GM12878 (cell line): ENCODE measurements at regions not wholly inside any gene's neighbourhood (a gene's known extent, or its start where the extent isn't known, plus 50 kb on each side); places are given as distances from the start of the nearest gene placed in this dataset.
"Not testable (repeated sequence)": the region's sequence is repeated elsewhere in the genome, so short reads cannot be mapped to it uniquely, and the experiment has no call there.

Source experiments
- ATAC-seq: fragments of 200-7000 bp; cut with Tn5 transposase; 3 replicates; pipeline ENCODE4 v1.9.1; 2020; ENCODE audit warnings: mild to moderate bottlenecking, moderate library complexity
- BruUV-seq: library from RNA; stranded (reverse); fragments of 400-500 nt; replicated peaks from 2 replicates; lab custom pipeline; 2021; lab: Mats Ljungman, UMichigan
- CTCF ChIA-PET: fragments of 300-600 bp; sonication (Branson Sonifier 250); formaldehyde crosslinking; extraction: SDS; loops from one replicate; lab custom pipeline; 2021; ENCODE audit warnings: inconsistent platforms; lab: Yijun Ruan, JAX
- POLR2A ChIA-PET: fragments of 350-600 bp; formaldehyde crosslinking; extraction: SDS; loops from one replicate; lab custom pipeline; 2021; ENCODE audit warnings: inconsistent platforms; lab: Charles Lee
- RAD21 ChIA-PET: fragments of 300-600 bp; sonication (Branson Sonifier 250); formaldehyde crosslinking; loops from one replicate; lab custom pipeline; 2023; ENCODE audit warnings: antibody characterized with exemption; ENCODE audit not compliant: unreplicated experiment; lab: Charles Lee
- SMC1A ChIA-PET: fragments of 300-600 bp; sonication (Branson Sonifier 250); formaldehyde crosslinking; loops from one replicate; lab custom pipeline; 2023; ENCODE audit not compliant: unreplicated experiment, uncharacterized antibody; lab: Charles Lee
- DNase-seq: peaks from one replicate; pipeline ENCODE4 v3.0.0-alpha.2; 2011; ENCODE audit warnings: low read depth, low spot score
- FAIRE-seq: peaks from 3 replicates; lab custom pipeline; 2011; peaks lifted over from hg19 to GRCh38; lab: Jason Lieb, UNC
- H2AFZ ChIP-seq: 2 replicates; pipeline ENCODE4 v1.6.0; 2011; ENCODE audit warnings: low read depth, low read length, control low read depth; ENCODE audit not compliant: control insufficient read depth
- H3K27ac ChIP-seq: 2 replicates; pipeline ENCODE4 v1.5.1; 2011; ENCODE audit warnings: control low read depth; ENCODE audit not compliant: control insufficient read depth, insufficient read depth
- H3K27me3 ChIP-seq, 2 experiments: replicated peaks in 1 of 2; 2 replicates each; pipeline versions ENCODE4 v1.6.0 to v1.6.1; 2011; ENCODE audit warnings: low read length in 1 of 2; ENCODE audit not compliant: control insufficient read depth in 2 of 2, insufficient read depth in 2 of 2
- H3K36me3 ChIP-seq, 2 experiments: 2 replicates each; pipeline ENCODE4 v1.5.1; 2011; ENCODE audit warnings: low read length in 1 of 2; ENCODE audit not compliant: control insufficient read depth in 2 of 2, insufficient read depth in 2 of 2
- H3K4me1 ChIP-seq: 2 replicates; pipeline ENCODE4 v1.6.1; 2011; ENCODE audit warnings: mild to moderate bottlenecking, low read length, moderate library complexity, mixed read lengths; ENCODE audit not compliant: control insufficient read depth, insufficient read depth
- H3K4me2 ChIP-seq: 2 replicates; pipeline ENCODE4 v1.6.0; 2011; ENCODE audit warnings: control low read depth; ENCODE audit not compliant: control insufficient read depth, insufficient read depth
- H3K4me3 ChIP-seq: fragments of 200-600 bp; sonication (generic); 2 replicates; pipeline ENCODE4 v1.5.1; 2016
- H3K79me2 ChIP-seq: 2 replicates; pipeline ENCODE4 v1.6.0; 2011; ENCODE audit warnings: low read length; ENCODE audit not compliant: control insufficient read depth, insufficient read depth
- H3K9ac ChIP-seq: 2 replicates; pipeline ENCODE4 v1.8.0; 2011; ENCODE audit warnings: low read length, control low read depth, mixed read lengths; ENCODE audit not compliant: control insufficient read depth, insufficient read depth
- H3K9me3 ChIP-seq: replicated peaks from 3 replicates; pipeline ENCODE4 v1.5.1; 2011; ENCODE audit warnings: mild to moderate bottlenecking, low read length; ENCODE audit not compliant: control insufficient read depth, insufficient read depth
- H4K20me1 ChIP-seq: 2 replicates; pipeline ENCODE4 v1.6.0; 2011; ENCODE audit not compliant: control insufficient read depth, insufficient read depth
- ATF2 ChIP-seq: IDR thresholded peaks from 2 replicates; pipeline ENCODE4 v1.6.1; 2012; ENCODE audit warnings: low read length, inconsistent platforms
- ATF7 ChIP-seq: fragments of 450-650 bp; IDR thresholded peaks from 2 replicates; pipeline ENCODE4 v1.6.1; 2016; ENCODE audit warnings: low read depth, mild to moderate bottlenecking
- CHD4 ChIP-seq: fragments of 200-600 bp; sonication (generic); IDR thresholded peaks from 2 replicates; pipeline ENCODE4 v1.6.1; 2016; ENCODE audit warnings: mild to moderate bottlenecking
- CREM ChIP-seq: IDR thresholded peaks from 2 replicates; pipeline ENCODE4 v1.6.1; 2014; ENCODE audit warnings: antibody characterized with exemption, low read depth
- ETV6 ChIP-seq, 2 experiments: fragments of 450-650 bp in 1 of 2; IDR thresholded peaks in 1 of 2; conservative IDR thresholded peaks in 1 of 2; 2 replicates each; pipeline ENCODE4 v1.6.1; 2014; ENCODE audit warnings: antibody characterized with exemption in 1 of 2, borderline replicate concordance in 1 of 2, low read depth in 1 of 2, mild to moderate bottlenecking in 1 of 2, moderate library complexity in 1 of 2
- FOXK2 ChIP-seq: fragments of 450-650 bp; IDR thresholded peaks from 2 replicates; pipeline ENCODE4 v1.6.1; 2017; ENCODE audit warnings: mild to moderate bottlenecking, moderate library complexity
- NBN ChIP-seq: fragments of 450-650 bp; IDR thresholded peaks from 2 replicates; pipeline ENCODE4 v1.6.1; 2016
- PAX5 ChIP-seq: IDR thresholded peaks from 2 replicates; pipeline ENCODE4 v1.6.1; 2011; ENCODE audit warnings: low read depth, low read length, borderline replicate concordance
- SKIL ChIP-seq: fragments of 450-650 bp; IDR thresholded peaks from 2 replicates; pipeline ENCODE4 v1.6.1; 2017; ENCODE audit warnings: mild to moderate bottlenecking, low read depth, inconsistent platforms; ENCODE audit not compliant: poor library complexity, severe bottlenecking
- ZBTB4 ChIP-seq: fragments of 450-650 bp; formaldehyde crosslinking; IDR thresholded peaks from 2 replicates; pipeline ENCODE4 v1.4.0; 2022; ENCODE audit warnings: mild to moderate bottlenecking, moderate library complexity
- WGBS: methylation state at CpG from one replicate; pipeline ENCODE4 v1.1.6; 2016; ENCODE audit warnings: low lambda C conversion rate; ENCODE audit not compliant: insufficient replicate concordance, insufficient coverage; ENCODE audit errors: missing lambda C conversion rate; 5-methylcytosine and 5-hydroxymethylcytosine counted together
- in situ Hi-C: fragments of 300-500 bp; cut with MboI; formaldehyde crosslinking; loops from 9 replicates; pipeline ENCODE4 v1.14.3; 2018; ENCODE audit warnings: mixed read lengths
- intact Hi-C: fragments of 100-400 bp; cut with micrococcal nuclease; formaldehyde crosslinking; loops from one replicate; pipeline ENCODE4 v1.14.2; 2022; ENCODE audit not compliant: unreplicated experiment

- BruUV-seq, result no TSS peak
- Histone ChIP-seq H3K27me3 (no peaks in the 10 kb centered on the region; a peak in 1 of 4 replicates), H3K9me3 (no peaks in the 10 kb centered on the region), H3K4me1 (no peaks in the 10 kb centered on the region), H3K4me2 (no peak overlapping the region), H3K4me3 (no peak overlapping the region), H3K79me2 (no peaks in the 10 kb centered on the region), H3K9ac (no peak overlapping the region), H3K27ac (no peak overlapping the region), H2AFZ (no peak overlapping the region), H4K20me1 (no peaks in the 10 kb centered on the region), H3K36me3 (no peaks in the 10 kb centered on the region)
- 49% methylated on average over 5 of the region's 5 CpGs for WGBS
- POLR2A ChIA-PET, result no interaction called here
- no peak for DNase-seq
- no peak for FAIRE-seq
- intact Hi-C loops, result no loop called here
- RAD21 ChIA-PET, result no interaction called here
- ATAC-seq, result no peak
- SMC1A ChIA-PET, result no interaction called here
- in situ Hi-C loops, result no loop called here
- CTCF ChIA-PET, result no interaction called here
- TF ChIP-seq SKIL (no peak), ETV6 (conservative IDR thresholded peaks at IDR 0.05 in 1 of 2, IDR thresholded peaks at IDR 0.05 in 1 of 2; ENCODE audit: borderline replicate concordance in 1 of 2, low read depth in 1 of 2) (no peak), PAX5 (no peak), ZBTB4 (CRISPR knock-in tag) (no peak), CREM (no peak), ATF7 (no peak), CHD4 (no peak), ATF2 (no peak), NBN (no peak), FOXK2 (no peak)
Measured at GRCh38 chr1:112815376-112815775, 100.2 kb upstream of the PPM1J start.

- H3K27me3 ChIP-seq, BruUV-seq, SMC1A ChIA-PET, H3K36me3 ChIP-seq, H4K20me1 ChIP-seq, RAD21 ChIA-PET, DNase-seq, H3K4me1 ChIP-seq, H3K79me2 ChIP-seq, H3K9me3 ChIP-seq, CTCF ChIA-PET, H3K9ac ChIP-seq, POLR2A ChIA-PET, H3K4me3 ChIP-seq, in situ Hi-C loops, FAIRE-seq, H2AFZ ChIP-seq, ATAC-seq, intact Hi-C loops, H3K4me2 ChIP-seq, H3K27ac ChIP-seq: not testable (repeated sequence)
- WGBS, result 63% methylated on average over 8 of the region's 8 CpGs
Measured at GRCh38 chr1:112814645-112815044, 99.5 kb upstream of the PPM1J start.
